ENCODE measurements at regions not wholly inside any gene's neighbourhood (a gene's known extent, or its start where the extent isn't known, plus 50 kb on each side); places are given as distances from the start of the nearest gene placed in this dataset.

DNA sequence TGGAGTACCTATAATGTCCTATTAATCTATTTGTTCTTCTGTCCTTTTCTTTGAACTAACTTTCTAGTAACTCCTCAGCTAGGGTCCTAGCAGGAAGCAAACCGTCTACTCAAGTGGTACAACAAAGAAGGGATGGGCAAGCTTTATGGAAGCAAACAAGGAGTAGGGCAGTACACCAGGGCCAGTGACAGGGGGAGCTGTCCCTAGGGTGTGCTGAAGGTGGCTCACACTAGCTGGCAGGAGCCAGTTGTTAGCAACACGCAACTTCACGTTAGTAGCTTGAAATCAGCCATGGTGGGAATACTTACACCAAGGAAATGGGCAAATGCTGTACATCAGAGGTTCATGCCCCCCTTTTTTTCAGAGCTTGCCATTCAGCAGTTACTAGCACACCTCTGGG, 74.0 kb upstream of the EYA2 start:
- DNase-seq (no peak), FAIRE-seq (no peak)
- Histone ChIP-seq H3K9ac (ENCODE audit: low read length in 3 of 3) (no peak overlapping the region), H3K36me3 (ENCODE audit: control insufficient read depth in 2 of 3, insufficient read depth in 3 of 3, low read length in 3 of 3) (no peaks in the 10 kb centered on the region), H3K4me3 (ENCODE audit: low read length in 3 of 3) (no peak overlapping the region), H3K27ac (ENCODE audit: low read depth in 2 of 2, low read length in 2 of 2) (peak overlapping the region in 1 of 2 donors; percentile 43), H3K9me3 (ENCODE audit: control insufficient read depth in 2 of 3, insufficient read depth in 1 of 3, low read length in 3 of 3) (peaks cover 0 to 6% (median 0%) of the 10 kb centered on the region in 3 donors), H3K4me1 (ENCODE audit: control insufficient read depth in 2 of 3, insufficient read depth in 2 of 3, low read depth in 1 of 3, low read length in 3 of 3) (peaks cover 0 to 8% (median 7%) of the 10 kb centered on the region in 3 donors), H3K27me3 (ENCODE audit: control insufficient read depth, insufficient read depth, low read length) (no peaks in the 10 kb centered on the region)
- TF ChIP-seq, protein P1, sequence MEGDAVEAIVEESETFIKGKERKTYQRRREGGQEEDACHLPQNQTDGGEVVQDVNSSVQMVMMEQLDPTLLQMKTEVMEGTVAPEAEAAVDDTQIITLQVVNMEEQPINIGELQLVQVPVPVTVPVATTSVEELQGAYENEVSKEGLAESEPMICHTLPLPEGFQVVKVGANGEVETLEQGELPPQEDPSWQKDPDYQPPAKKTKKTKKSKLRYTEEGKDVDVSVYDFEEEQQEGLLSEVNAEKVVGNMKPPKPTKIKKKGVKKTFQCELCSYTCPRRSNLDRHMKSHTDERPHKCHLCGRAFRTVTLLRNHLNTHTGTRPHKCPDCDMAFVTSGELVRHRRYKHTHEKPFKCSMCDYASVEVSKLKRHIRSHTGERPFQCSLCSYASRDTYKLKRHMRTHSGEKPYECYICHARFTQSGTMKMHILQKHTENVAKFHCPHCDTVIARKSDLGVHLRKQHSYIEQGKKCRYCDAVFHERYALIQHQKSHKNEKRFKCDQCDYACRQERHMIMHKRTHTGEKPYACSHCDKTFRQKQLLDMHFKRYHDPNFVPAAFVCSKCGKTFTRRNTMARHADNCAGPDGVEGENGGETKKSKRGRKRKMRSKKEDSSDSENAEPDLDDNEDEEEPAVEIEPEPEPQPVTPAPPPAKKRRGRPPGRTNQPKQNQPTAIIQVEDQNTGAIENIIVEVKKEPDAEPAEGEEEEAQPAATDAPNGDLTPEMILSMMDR (IDR thresholded peaks at IDR 0.05; ENCODE audit: borderline replicate concordance, extremely low read depth, insufficient read depth), result no peak
- intact Hi-C loops (cut with DNase I), result no loop called here

DNA sequence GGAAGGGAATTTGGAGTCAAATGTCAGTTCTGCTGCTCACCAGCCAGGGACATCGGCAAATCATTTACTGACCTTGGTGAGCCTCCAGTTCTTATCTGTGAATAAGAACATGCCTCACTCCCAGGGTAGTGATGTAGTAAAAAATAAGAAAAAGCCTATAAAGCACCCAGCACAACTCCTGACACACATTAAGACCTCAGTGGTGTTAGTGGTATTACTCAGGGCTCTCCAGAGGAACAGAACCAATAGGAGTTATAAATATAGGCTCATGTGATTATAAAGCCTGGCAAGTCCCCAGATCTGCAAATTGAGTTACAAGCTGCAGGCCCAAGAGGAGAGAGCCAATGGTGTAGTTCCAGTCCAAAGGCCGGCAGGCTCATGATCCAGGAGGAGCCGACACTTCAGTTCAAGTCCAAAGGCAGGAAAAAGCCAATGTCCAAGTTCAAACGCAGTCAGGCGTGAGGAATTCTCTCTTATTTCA, 71.3 kb upstream of the EYA2 start:
- Histone ChIP-seq H3K9me3 (ENCODE audit: control insufficient read depth in 2 of 3, insufficient read depth in 1 of 3, low read length in 3 of 3) (peaks cover 0 to 6% (median 0%) of the 10 kb centered on the region in 3 donors), H3K9ac (ENCODE audit: low read length in 3 of 3) (no peak overlapping the region), H3K4me3 (ENCODE audit: low read length in 3 of 3) (no peak overlapping the region), H3K36me3 (ENCODE audit: control insufficient read depth in 2 of 3, insufficient read depth in 3 of 3, low read length in 3 of 3) (no peaks in the 10 kb centered on the region), H3K27me3 (ENCODE audit: control insufficient read depth, insufficient read depth, low read length) (no peaks in the 10 kb centered on the region), H3K4me1 (ENCODE audit: control insufficient read depth in 2 of 3, insufficient read depth in 2 of 3, low read depth in 1 of 3, low read length in 3 of 3) (peaks cover 0 to 8% (median 3%) of the 10 kb centered on the region in 3 donors), H3K27ac (ENCODE audit: low read depth in 2 of 2, low read length in 2 of 2) (peak overlapping the region; percentile 86 to 94)
- TF ChIP-seq, protein P1 (IDR thresholded peaks at IDR 0.05; ENCODE audit: borderline replicate concordance, extremely low read depth, insufficient read depth), result no peak
- FAIRE-seq (peak; percentile 66), DNase-seq (peak in 4 of 5 donors; percentile 27 to 67 (median 38))
- intact Hi-C loops (cut with DNase I), result no loop called here

DNA sequence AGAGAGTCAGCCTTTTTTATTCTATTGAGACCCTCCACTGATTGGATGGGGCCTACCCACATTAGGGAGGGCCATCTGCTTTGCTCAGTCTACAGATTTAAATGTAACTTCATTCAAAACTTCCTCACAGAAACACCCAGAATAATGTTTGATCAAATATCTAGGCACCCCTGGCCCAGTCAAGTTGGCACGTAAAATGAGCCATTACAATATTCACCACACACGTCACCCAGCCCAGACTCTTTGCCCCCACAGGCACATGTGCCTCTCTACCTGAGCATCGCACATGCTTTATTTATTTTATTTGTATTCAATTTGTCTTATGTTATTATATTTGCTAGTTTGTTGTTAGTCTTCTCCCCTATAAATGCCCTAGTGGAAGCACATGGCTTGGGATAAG, 70.9 kb upstream of the EYA2 start:
- TF ChIP-seq, protein P1 (IDR thresholded peaks at IDR 0.05; ENCODE audit: borderline replicate concordance, extremely low read depth, insufficient read depth), result no peak
- H3K4me3 ChIP-seq (ENCODE audit: low read length in 3 of 3), result no peak overlapping the region
- DNase-seq (no peak), FAIRE-seq (no peak)
- peaks cover 0 to 6% (median 0%) of the 10 kb centered on the region in 3 donors for H3K9me3 ChIP-seq (ENCODE audit: control insufficient read depth in 2 of 3, insufficient read depth in 1 of 3, low read length in 3 of 3)
- intact Hi-C loops (cut with DNase I), result no loop called here
- H3K36me3 ChIP-seq (ENCODE audit: control insufficient read depth in 2 of 3, insufficient read depth in 3 of 3, low read length in 3 of 3), result no peaks in the 10 kb centered on the region
- no peak overlapping the region for H3K9ac ChIP-seq (ENCODE audit: low read length in 3 of 3)
- no peaks in the 10 kb centered on the region for H3K27me3 ChIP-seq (ENCODE audit: control insufficient read depth, insufficient read depth, low read length)
- peak overlapping the region; percentile 86 to 94 for H3K27ac ChIP-seq (ENCODE audit: low read depth in 2 of 2, low read length in 2 of 2)
- peaks cover 0 to 8% (median 3%) of the 10 kb centered on the region in 3 donors for H3K4me1 ChIP-seq (ENCODE audit: control insufficient read depth in 2 of 3, insufficient read depth in 2 of 3, low read depth in 1 of 3, low read length in 3 of 3)

Measured in kidney (tissue), 13 donors.